Activated CD4-positive, alpha-beta T cell treated with anti-CD3 and anti-CD28 coated beads for 1 hour (primary cell): ENCODE measurements at regions not wholly inside any gene's neighbourhood (a gene's known extent, or its start where the extent isn't known, plus 50 kb on each side); places are given as distances from the start of the nearest gene placed in this dataset.

Source experiments
- DNase-seq: peaks from one replicate; pipeline ENCODE4 v3.0.0-alpha.2; 2020

DNA sequence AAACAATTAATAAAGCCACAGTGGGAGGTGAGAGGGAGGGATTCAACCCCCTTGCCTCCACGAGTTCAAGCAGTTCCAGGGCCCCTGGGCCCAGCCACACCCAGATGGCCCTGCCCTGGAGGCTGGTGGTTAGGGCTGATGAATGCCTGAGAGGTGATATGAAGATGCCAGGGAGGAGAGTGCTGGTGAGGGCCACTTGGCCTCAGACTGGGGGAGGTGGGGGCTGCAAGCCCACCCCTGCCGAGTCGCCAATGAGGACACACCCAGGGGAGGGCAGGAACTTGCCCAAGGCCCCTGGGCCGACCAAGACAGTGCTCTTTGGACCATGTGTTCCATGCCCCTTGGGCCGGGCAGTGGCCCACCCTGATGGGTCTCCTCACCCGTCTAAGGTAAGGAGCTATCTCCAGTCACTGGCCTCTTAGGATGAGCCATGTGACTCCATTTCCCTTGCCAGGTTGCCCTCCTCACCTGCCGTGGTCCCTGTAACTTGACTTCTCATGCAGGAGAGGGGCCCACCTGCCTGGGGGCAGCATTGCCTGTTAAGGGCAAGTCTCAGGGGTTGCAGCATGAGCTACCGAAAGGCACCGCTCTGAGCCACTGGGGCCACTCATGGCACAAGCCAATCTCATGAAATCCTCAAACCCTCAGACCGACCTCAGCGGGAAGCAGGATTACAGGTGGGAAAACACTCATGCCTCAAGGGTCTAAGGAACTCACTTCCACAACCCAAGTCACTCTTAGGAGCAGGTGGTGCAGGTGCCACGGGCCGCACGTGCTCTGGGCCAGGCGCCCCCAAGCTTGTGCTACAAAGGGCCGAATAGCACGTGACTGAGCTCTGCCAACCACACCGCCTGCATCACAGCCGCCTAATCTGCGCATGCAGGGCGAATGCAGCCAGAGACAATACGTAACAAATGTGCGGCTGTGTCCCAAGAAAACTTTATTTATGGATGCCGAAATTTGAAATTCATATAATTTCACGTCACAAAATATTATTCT is 147.4 kb upstream of the MLN start:
- no peak for DNase-seq

- DNase-seq, result no peak
Measured at GRCh38 chr6:33950472-33950881, 146.7 kb upstream of the MLN start.

GRCh38 chr6:33949877-33950435 is 146.2 kb upstream of the MLN start:
- no peak for DNase-seq

DNA sequence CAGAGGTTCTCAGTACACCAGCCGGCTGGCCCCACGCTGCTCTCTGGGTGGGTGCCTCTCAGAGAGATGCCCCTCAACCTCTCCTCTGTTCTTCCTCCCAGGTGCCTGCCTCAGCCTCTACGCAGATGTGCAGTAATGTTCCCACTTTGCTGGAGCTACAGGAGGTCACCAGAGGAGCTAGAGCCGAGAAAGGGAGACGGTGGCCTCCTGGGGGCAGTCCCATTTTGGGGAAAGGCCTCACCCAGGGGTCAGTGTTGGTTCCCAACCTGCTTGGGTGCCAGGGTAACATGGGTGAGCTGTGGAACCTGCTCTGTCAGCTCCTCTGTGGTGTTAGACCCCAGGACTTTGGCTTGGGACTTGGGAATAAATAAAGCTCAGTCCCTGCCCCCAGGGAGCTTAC is 145.3 kb upstream of the MLN start:
- DNase-seq, result no peak

GRCh38 chr6:33947916-33948594 is 144.3 kb upstream of the MLN start:
- DNase-seq, result no peak

DNA sequence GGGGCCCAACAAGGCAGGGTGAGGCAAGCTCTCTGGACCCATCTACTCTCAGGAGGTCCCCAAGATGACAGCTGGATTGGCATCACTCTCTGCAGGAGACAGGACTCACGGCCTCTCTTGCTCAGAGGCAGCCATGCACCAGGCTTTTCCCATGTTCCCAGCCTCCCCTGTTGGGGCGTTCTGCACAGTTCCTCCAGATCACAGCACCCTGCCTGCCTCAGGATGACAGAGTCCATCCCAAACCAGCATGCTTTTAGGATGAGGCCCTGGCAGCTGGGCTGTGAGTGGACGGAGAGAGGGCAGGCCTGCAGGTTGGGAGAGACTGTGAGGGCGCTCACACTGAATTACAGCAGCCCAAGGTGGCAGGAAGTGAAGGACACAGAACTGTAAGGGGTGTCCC is 143.2 kb upstream of the MLN start:
- no peak for DNase-seq

DNA sequence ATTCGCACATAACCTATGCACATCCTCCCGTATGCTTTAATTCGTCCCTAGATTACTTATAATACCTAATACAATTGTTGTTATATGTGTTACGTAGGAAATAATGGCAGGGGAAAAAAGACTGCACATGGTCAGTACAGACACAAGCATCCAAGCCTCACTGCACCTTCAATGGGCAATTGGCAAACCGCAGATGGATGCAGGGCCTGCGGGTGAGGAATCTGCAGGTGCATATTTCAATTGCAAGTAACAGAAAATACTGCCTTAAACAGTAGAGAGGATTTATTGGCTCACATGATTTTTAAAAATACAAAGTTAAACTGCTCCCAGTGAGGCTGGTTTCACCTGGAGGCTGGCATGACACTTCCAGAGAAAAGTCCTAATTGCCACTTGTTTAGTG is 142.1 kb upstream of the MLN start:
- no peak for DNase-seq

- DNase-seq, result no peak
Measured at GRCh38 chr6:33944686-33945411, 141.0 kb upstream of the MLN start.

DNA sequence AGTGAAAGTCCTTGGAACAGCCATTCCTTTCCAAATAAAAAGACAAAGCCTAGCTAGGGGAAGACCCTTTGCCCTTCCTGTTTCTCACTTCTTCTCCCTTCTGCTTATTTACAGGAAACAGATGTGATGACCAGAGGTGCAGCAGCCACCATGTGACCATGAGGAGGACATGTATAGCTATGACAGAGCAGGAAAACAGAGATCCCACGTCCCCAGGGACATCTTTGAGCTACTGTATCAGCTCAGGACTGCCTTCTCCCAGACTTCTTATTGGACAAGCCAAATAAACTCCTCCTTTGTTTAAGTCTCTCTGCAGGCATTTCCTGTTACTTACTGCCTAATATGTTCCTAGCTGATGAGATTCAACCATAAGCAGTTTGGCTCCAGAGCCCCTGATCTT is 133.1 kb upstream of the MLN start:
- no peak for DNase-seq

GRCh38 chr6:33935439-33936080 is 131.8 kb upstream of the MLN start:
- no peak for DNase-seq

DNA sequence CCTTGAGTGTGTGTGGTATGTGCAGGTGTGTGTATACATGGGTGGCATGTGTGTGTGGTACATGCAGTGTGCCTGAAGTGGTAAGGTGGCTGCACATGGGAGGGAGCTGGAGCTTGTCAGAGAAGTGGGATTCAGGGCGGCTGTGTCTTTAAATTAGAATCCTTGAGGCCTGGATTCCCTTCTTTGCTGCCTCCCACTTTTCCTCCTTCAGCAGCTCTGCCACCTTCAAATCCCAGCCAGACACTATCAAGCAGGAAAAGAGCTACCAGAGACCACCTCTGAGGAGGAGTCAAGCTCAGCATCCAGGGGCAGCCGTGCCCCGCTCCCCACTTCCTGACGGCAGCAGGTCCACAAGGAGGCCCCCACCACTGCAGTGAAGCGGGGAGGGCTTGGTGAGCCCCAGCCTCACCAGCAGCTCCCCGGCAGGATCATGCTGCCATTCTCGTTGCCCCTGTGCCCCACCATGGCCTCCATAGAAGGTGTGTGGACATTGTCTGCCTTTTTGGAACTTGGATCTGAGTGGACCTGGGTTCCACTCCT is 131.0 kb upstream of the MLN start:
- DNase-seq, result no peak

GRCh38 chr6:33933101-33933500 is 129.3 kb upstream of the MLN start:
- no peak for DNase-seq

DNA sequence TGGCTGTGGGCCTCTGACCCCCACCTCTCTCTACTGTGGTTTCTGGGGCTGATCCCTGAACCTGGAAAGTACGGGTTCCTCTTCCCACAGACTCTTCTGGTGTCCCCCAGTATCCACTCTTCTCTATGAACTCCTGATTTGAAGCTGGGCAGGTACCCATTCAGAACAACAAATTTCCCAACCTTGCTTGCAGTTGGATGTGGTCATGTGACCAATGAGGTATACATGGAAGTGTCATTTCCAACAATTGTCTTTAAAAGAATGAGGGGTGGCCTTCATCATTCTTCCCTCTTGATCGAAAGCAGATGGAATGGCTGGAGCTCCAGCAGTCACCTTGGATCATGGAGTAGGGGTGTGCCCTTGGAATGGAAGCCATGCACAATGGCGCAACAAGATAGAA is 128.0 kb upstream of the MLN start:
- DNase-seq, result no peak

DNA sequence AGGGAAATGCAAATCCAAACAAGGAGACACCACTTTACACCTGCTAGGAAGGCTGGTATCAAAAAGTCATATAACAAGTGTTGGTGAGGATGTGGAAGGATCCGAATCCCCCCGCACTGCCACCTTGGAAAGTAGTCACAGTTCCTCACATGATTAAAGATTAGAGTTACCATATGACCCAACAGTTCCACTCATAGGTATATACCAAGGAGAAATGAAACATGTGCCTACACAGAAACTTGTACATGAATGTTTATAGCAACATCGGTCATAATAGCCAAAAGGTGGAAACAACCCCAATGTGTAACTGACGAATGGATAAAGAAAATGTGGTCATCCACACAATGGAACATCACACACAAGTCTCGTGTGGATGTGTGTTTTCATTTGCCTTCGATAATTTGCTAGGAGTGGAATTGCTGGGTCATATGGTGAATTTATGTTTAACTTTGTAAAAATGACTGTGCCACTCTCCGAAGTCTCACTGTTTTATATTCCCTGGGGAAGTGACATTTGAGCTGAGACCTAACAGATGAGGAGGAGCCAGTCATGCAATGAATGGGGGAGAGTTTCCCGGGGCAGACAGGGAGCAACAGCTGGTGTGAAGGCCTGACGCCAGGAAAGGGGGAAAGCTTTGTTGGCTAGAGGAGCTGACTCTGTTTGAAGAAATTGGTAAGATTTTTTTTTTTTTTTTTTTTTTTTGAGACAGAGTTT is 125.9 kb upstream of the MLN start:
- DNase-seq, result no peak

DNA sequence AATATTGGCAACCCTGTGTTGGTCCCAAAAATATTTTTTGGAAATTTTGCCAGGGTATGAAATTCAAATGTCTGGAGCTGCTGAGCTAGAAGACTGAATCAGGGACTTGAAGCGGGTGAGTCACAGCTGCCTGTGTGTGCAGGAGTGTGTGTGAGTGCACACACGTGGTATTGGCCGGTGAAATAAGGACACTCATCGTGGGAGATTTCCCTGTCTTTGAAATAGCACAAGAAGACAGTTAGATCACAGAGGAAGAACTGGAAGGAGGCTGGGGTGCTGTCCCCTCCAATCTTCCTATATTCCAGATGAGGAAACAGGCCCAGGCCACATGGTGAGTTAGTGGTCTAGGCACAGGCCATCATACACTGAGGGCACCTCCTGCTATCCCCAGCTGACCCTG is 123.8 kb upstream of the MLN start:
- DNase-seq, result no peak

GRCh38 chr6:33927112-33927511 is 123.3 kb upstream of the MLN start:
- no peak for DNase-seq

GRCh38 chr6:33926451-33926850 is 122.6 kb upstream of the MLN start:
- DNase-seq, result no peak

DNA sequence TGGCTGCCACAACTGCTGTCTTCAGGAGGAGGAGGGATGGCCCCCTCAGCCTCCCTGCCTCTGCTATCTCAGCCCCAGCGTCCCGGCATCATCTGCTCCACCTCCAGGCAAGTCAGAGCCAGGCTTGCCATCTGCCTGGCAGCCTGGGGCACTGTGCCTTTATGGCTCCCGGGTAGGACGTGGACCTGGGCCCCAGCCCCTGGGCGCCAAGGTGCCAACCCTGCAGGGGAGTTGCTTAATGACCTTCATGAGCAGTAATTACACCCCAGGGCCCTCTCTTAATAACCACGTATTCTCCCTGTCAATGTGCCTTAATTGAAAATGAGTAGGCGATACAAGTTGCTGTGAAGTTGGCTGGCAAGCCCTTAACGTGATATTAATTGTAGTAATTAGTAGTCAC is 122.1 kb upstream of the MLN start:
- no peak for DNase-seq

GRCh38 chr6:33925210-33925609 is 121.4 kb upstream of the MLN start:
- DNase-seq, result no peak

DNA sequence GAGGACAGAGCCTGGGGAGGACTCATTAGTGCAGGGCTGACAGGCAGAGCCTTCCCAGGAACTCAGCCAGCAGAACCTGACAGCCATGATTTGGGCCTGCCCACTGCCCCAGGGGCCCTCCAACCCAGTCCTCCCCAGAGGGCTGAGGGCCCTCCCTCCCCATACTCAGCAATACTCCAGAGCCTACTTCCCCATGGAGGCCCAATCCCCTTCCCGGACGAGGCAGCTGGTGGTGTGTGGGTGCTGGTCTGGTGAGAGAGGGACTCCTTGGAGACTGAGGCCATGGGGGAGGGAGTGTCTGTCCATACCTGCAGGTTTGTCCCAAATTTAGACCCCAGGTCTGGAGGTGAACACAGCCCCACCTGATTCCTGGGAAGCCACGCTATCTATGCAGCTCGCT is 120.9 kb upstream of the MLN start:
- DNase-seq, result no peak

DNA sequence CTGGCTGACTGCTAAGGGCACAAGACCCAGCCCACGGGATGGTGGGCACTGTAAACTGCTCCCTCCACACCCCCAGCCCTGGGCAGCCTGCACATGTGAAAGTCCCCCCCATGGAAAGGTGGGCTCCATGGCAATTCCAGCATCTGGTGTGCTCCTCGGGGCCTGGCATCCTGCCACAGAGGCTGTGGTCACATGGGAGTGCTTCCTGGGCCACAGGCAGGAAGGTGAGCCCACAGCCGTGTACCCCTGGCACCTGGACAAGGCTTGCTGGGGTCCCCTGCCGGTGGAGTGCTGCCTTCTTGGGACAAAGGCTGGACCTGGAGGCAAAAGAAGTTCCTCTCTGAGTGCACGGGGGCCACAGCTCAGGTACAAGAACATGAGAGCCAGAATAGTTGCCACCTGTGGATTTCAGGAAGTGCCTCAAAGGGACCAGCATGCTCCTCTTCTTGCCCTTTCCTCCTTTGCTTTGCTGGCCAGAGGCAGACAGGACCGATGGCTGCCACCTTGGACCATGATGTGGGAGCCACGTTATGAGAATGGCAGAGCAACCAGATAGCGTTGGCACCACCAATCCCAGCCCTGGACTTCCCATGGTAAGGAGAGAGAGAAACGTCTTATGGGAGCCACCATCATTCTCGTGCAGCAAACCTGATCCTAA is 120.2 kb upstream of the MLN start:
- DNase-seq, result no peak
